Endothelial cell of umbilical vein (primary cell): ENCODE measurements at regions not wholly inside any gene's neighbourhood (a gene's known extent, or its start where the extent isn't known, plus 50 kb on each side); places are given as distances from the start of the nearest gene placed in this dataset.

ENCODE experiments used
- BruUV-seq: library from RNA; stranded (reverse); fragments of 400-500 nt; replicated peaks from 2 replicates; lab custom pipeline; 2021; lab: Mats Ljungman, UMichigan
- CTCF ChIA-PET: fragments of 300-600, 350-600 bp; sonication (Branson Sonifier 250); formaldehyde crosslinking; loops from one replicate; lab custom pipeline; 2021; ENCODE audit warnings: antibody characterized with exemption, inconsistent platforms; lab: Charles Lee
- POLR2A ChIA-PET: fragments of 300-600, 350-600 bp; sonication (Branson Sonifier 250); formaldehyde crosslinking; loops from one replicate; lab custom pipeline; 2021; ENCODE audit warnings: antibody characterized with exemption, inconsistent platforms; lab: Charles Lee
- DNase-seq: peaks from one replicate; pipeline ENCODE4 v3.0.0-alpha.2; 2011; ENCODE audit warnings: low read depth, low spot score
- FAIRE-seq: peaks from 2 replicates; lab custom pipeline; 2011; peaks lifted over from hg19 to GRCh38; lab: Jason Lieb, UNC
- H2AFZ ChIP-seq: 2 replicates; pipeline ENCODE4 v1.6.0; 2012; ENCODE audit warnings: low read depth, low read length, control low read depth, inconsistent platforms
- H3K27ac ChIP-seq: 2 replicates; pipeline ENCODE4 v1.5.1; 2011; ENCODE audit warnings: low read depth, mild to moderate bottlenecking, control low read depth, low read length, moderate library complexity; ENCODE audit not compliant: insufficient read depth
- H3K27me3 ChIP-seq, 2 experiments: 2 replicates each; pipeline versions ENCODE4 v1.6.0 to v1.6.1; 2011; ENCODE audit warnings: low read length in 2 of 2, mixed read lengths in 1 of 2; ENCODE audit not compliant: control insufficient read depth in 2 of 2, insufficient read depth in 2 of 2
- H3K36me3 ChIP-seq, 2 experiments: 2 replicates in 1 of 2; 3 replicates in 1 of 2; pipeline ENCODE4 v1.5.1; 2011; ENCODE audit warnings: low read length in 2 of 2, mild to moderate bottlenecking in 1 of 2, moderate library complexity in 1 of 2; ENCODE audit not compliant: control insufficient read depth in 2 of 2, insufficient read depth in 2 of 2; ENCODE audit errors: extremely low read depth in 1 of 2
- H3K4me1 ChIP-seq: 3 replicates; pipeline ENCODE4 v1.5.1; 2011; ENCODE audit warnings: mild to moderate bottlenecking, low read length; ENCODE audit not compliant: control insufficient read depth, insufficient read depth; ENCODE audit errors: extremely low read depth
- H3K4me2 ChIP-seq: 2 replicates; pipeline ENCODE4 v1.6.1; 2011; ENCODE audit warnings: low read length, control low read depth, mixed read lengths; ENCODE audit not compliant: insufficient read depth
- H3K4me3 ChIP-seq, 3 experiments: fragments of 200-600 bp in 1 of 3; sonication (generic), shearing (Covaris generic) in 1 of 3; replicated peaks in 1 of 3; 2 replicates each; pipeline ENCODE4 v1.5.1; 2011 to 2016; ENCODE audit warnings: control low read depth in 3 of 3, low read length in 3 of 3, mild to moderate bottlenecking in 2 of 3, inconsistent platforms in 1 of 3, low read depth in 1 of 3, moderate library complexity in 1 of 3; ENCODE audit not compliant: insufficient read depth in 1 of 3
- H3K79me2 ChIP-seq: 2 replicates; pipeline ENCODE4 v1.6.0; 2012; ENCODE audit warnings: low read length, inconsistent platforms; ENCODE audit not compliant: control insufficient read depth, insufficient read depth
- H3K9ac ChIP-seq: replicated peaks from 2 replicates; pipeline ENCODE3; 2011; ENCODE audit warnings: low read length, control low read depth; ENCODE audit not compliant: insufficient read depth; ENCODE audit errors: extremely low read depth
- H3K9me1 ChIP-seq: replicated peaks from 3 replicates; pipeline ENCODE4 v1.6.0; 2011; ENCODE audit warnings: mild to moderate bottlenecking, low read length; ENCODE audit not compliant: control insufficient read depth, insufficient read depth; ENCODE audit errors: extremely low read depth
- H3K9me3 ChIP-seq: replicated peaks from 2 replicates; pipeline ENCODE4 v1.5.1; 2012; ENCODE audit warnings: low read length, inconsistent platforms; ENCODE audit not compliant: control insufficient read depth, insufficient read depth
- H4K20me1 ChIP-seq: replicated peaks from 2 replicates; pipeline ENCODE3; 2011; ENCODE audit warnings: mild to moderate bottlenecking, low read length; ENCODE audit not compliant: control insufficient read depth, insufficient read depth; ENCODE audit errors: extremely low read depth
- EZH2 ChIP-seq: IDR thresholded peaks from 2 replicates; pipeline ENCODE4 v1.6.1; 2012; ENCODE audit warnings: borderline replicate concordance, low read depth, mild to moderate bottlenecking, moderate library complexity, low read length, inconsistent platforms; ENCODE audit not compliant: severe bottlenecking
- FOS ChIP-seq: IDR thresholded peaks from 2 replicates; pipeline ENCODE4 v1.6.1; 2011; ENCODE audit warnings: mild to moderate bottlenecking, low read length, moderate library complexity, borderline replicate concordance; ENCODE audit not compliant: insufficient read depth
- GATA2 ChIP-seq: IDR thresholded peaks from 2 replicates; pipeline ENCODE4 v1.7.0; 2011; ENCODE audit warnings: low read depth, mild to moderate bottlenecking, moderate library complexity, mixed read lengths, low read length; ENCODE audit not compliant: insufficient read length, insufficient read depth
- JUN ChIP-seq: IDR thresholded peaks from 2 replicates; pipeline ENCODE4 v1.6.1; 2011; ENCODE audit warnings: borderline replicate concordance, low read depth; ENCODE audit not compliant: insufficient read length, insufficient read depth
- MYC ChIP-seq: IDR thresholded peaks from one replicate; pipeline ENCODE4 v1.6.1; 2011; ENCODE audit warnings: mild to moderate bottlenecking, low read depth, low read length
- POLR2A ChIP-seq: IDR thresholded peaks from 2 replicates; pipeline ENCODE4 v1.6.1; 2012; ENCODE audit warnings: low read depth, mild to moderate bottlenecking, control low read depth, low read length
- POLR2AphosphoS5 ChIP-seq: IDR thresholded peaks from 2 replicates; pipeline ENCODE4 v1.6.1; 2012; ENCODE audit warnings: low read depth, mild to moderate bottlenecking, control low read depth, low read length, moderate library complexity; ENCODE audit not compliant: insufficient read depth
- dilution Hi-C: fragments of 300-500 bp; cut with MboI; formaldehyde crosslinking; loops from one replicate; pipeline ENCODE4 v1.15.0; 2019; ENCODE audit warnings: low sequenced_read_pairs; ENCODE audit not compliant: extremely low pct_ligation_motif_present
- intact Hi-C: fragments of 100-400 bp; cut with micrococcal nuclease; formaldehyde crosslinking; loops from one replicate; pipeline ENCODE4 v1.10.0; 2022
- TF ChIP-seq, protein P1 (sequence below), 2 donors: IDR thresholded peaks; 1 replicate in 1 of 2; 2 replicates in 1 of 2; pipeline ENCODE4 v1.5.1; 2011; ENCODE audit warnings: low read length in 2 of 2, mild to moderate bottlenecking in 2 of 2, moderate library complexity in 2 of 2, control low read depth in 1 of 2, inconsistent platforms in 1 of 2, low read depth in 1 of 2; ENCODE audit not compliant: insufficient read depth in 1 of 2; ENCODE audit errors: extremely low read depth in 1 of 2
- TF ChIP-seq, protein P2 (sequence below): IDR thresholded peaks from 2 replicates; pipeline ENCODE4 v1.6.1; 2011; ENCODE audit not compliant: insufficient read depth, insufficient read length

DNA sequence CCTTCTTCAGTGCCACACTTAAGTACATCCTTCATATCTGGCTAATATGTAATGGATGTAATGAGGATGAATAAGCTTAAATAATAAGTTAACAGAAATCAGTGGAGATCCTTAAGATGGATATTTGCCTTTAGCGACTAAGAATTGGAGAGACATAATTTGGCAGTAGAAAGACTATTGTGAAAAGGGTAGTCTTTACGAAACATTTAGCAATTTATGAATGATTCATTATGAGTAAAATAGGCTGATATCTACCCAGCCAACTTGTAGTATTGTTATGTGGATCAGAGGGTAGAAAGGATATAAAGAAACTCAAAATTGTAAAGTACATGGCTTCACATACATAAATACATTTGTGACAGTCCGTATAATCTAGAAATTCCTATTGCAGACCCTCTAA, 2371.8 kb downstream of the PCDH7 start:
- no TSS peak for BruUV-seq
- Histone ChIP-seq H3K9ac (no peak overlapping the region), H2AFZ (no peak overlapping the region), H3K36me3 (no peaks in the 10 kb centered on the region), H3K4me1 (no peaks in the 10 kb centered on the region), H3K4me3 (no peak overlapping the region), H3K79me2 (no peaks in the 10 kb centered on the region), H4K20me1 (no peaks in the 10 kb centered on the region), H3K27me3 (no peaks in the 10 kb centered on the region), H3K9me1 (no peaks in the 10 kb centered on the region), H3K27ac (no peak overlapping the region), H3K9me3 (peaks cover under 1% of the 10 kb centered on the region), H3K4me2 (no peak overlapping the region)
- ChIA-PET POLR2A (no interaction called here), CTCF (no interaction called here)
- TF ChIP-seq EZH2: no peak
- TF ChIP-seq JUN: no peak
- TF ChIP-seq POLR2A: no peak
- TF ChIP-seq POLR2AphosphoS5: no peak
- dilution Hi-C loops: no loop called here
- FAIRE-seq (no peak), DNase-seq (no peak)
- intact Hi-C loops: no loop called here

DNA sequence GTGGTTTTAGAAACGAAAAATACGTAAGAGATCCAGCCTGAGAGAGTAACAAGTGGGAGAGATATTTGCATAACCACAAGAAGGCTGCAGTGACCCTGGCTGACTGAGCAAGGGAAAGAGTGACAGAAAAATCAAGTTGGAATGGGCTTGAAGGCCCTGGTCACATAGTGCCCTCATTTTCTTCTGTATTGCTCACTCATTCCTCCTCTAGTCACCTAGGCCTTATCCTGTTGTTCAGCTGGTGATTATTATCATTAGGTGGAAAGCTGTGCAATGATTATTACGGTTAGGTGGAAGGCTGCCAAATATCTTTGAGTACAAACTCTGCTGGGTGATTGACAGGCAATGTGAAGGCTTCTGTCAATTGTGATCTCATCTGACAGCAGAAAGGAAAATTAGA, 2384.1 kb downstream of the PCDH7 start:
- no peak overlapping the region for H3K9ac ChIP-seq
- H2AFZ ChIP-seq: no peak overlapping the region
- no peaks in the 10 kb centered on the region for H3K4me1 ChIP-seq
- no peaks in the 10 kb centered on the region for H4K20me1 ChIP-seq
- H3K36me3 ChIP-seq: no peaks in the 10 kb centered on the region
- intact Hi-C loops (no loop called here), dilution Hi-C loops (no loop called here)
- no TSS peak for BruUV-seq
- H3K4me3 ChIP-seq: no peak overlapping the region
- H3K79me2 ChIP-seq: no peaks in the 10 kb centered on the region
- no peak overlapping the region for H3K27ac ChIP-seq
- no peak overlapping the region for H3K4me2 ChIP-seq
- CTCF ChIA-PET: no interaction called here
- DNase-seq (no peak), FAIRE-seq (no peak)
- no peaks in the 10 kb centered on the region for H3K9me1 ChIP-seq
- POLR2A ChIA-PET: no interaction called here
- no peaks in the 10 kb centered on the region for H3K27me3 ChIP-seq
- TF ChIP-seq MYC (no peak), POLR2A (no peak), EZH2 (no peak), POLR2AphosphoS5 (no peak), JUN (no peak), FOS (no peak), GATA2 (no peak)
- TF ChIP-seq, protein P1, sequence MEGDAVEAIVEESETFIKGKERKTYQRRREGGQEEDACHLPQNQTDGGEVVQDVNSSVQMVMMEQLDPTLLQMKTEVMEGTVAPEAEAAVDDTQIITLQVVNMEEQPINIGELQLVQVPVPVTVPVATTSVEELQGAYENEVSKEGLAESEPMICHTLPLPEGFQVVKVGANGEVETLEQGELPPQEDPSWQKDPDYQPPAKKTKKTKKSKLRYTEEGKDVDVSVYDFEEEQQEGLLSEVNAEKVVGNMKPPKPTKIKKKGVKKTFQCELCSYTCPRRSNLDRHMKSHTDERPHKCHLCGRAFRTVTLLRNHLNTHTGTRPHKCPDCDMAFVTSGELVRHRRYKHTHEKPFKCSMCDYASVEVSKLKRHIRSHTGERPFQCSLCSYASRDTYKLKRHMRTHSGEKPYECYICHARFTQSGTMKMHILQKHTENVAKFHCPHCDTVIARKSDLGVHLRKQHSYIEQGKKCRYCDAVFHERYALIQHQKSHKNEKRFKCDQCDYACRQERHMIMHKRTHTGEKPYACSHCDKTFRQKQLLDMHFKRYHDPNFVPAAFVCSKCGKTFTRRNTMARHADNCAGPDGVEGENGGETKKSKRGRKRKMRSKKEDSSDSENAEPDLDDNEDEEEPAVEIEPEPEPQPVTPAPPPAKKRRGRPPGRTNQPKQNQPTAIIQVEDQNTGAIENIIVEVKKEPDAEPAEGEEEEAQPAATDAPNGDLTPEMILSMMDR (IDR thresholded peaks at IDR 0.05; ENCODE audit: extremely low read depth in 1 of 2, insufficient read depth in 1 of 2, low read depth in 1 of 2, low read length in 2 of 2): no peak
- TF ChIP-seq, protein P2, sequence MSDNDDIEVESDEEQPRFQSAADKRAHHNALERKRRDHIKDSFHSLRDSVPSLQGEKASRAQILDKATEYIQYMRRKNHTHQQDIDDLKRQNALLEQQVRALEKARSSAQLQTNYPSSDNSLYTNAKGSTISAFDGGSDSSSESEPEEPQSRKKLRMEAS: no peak
- no peaks in the 10 kb centered on the region for H3K9me3 ChIP-seq
